Upper lobe of right lung (tissue), 1 donor: ENCODE measurements at regions not wholly inside any gene's neighbourhood (a gene's known extent, or its start where the extent isn't known, plus 50 kb on each side); places are given as distances from the start of the nearest gene placed in this dataset.
A peak's percentile ranks its signal among the peaks of the same experiment; 100 is the strongest.

Source experiments
- ATAC-seq: fragments of 200-7000 bp; cut with Tn5 transposase; one replicate; pipeline ENCODE4 v1.9.1; 2020; ENCODE audit warnings: mild to moderate bottlenecking, moderate library complexity
- DNase-seq: peaks from one replicate; pipeline ENCODE4 v3.0.0-alpha.2; 2020
- H3K27ac ChIP-seq: fragments of 200-600 bp; one replicate; pipeline ENCODE4 v1.8.0; 2022
- H3K27me3 ChIP-seq: fragments of 200-600 bp; one replicate; pipeline ENCODE4 v1.8.0; 2022; ENCODE audit warnings: mild to moderate bottlenecking
- H3K36me3 ChIP-seq: fragments of 200-600 bp; one replicate; pipeline ENCODE4 v1.8.0; 2022
- H3K4me1 ChIP-seq: fragments of 200-600 bp; one replicate; pipeline ENCODE4 v1.8.0; 2022
- H3K4me3 ChIP-seq: fragments of 200-600 bp; one replicate; pipeline ENCODE4 v1.8.0; 2022; ENCODE audit warnings: mild to moderate bottlenecking
- H3K9me3 ChIP-seq: fragments of 200-600 bp; one replicate; pipeline ENCODE4 v1.8.0; 2022
- intact Hi-C: fragments of 100-400 bp; cut with DNase I; formaldehyde crosslinking; loops from one replicate; pipeline ENCODE4 v1.11.0; 2022
- TF ChIP-seq, protein P1 (sequence below): fragments of 200-600 bp; IDR thresholded peaks from one replicate; pipeline ENCODE4 v1.8.0; 2022; ENCODE audit warnings: antibody characterized with exemption
- donor health status: DM: no; HTN: yes; CAD: no; lungs with severe emphysema.

DNA sequence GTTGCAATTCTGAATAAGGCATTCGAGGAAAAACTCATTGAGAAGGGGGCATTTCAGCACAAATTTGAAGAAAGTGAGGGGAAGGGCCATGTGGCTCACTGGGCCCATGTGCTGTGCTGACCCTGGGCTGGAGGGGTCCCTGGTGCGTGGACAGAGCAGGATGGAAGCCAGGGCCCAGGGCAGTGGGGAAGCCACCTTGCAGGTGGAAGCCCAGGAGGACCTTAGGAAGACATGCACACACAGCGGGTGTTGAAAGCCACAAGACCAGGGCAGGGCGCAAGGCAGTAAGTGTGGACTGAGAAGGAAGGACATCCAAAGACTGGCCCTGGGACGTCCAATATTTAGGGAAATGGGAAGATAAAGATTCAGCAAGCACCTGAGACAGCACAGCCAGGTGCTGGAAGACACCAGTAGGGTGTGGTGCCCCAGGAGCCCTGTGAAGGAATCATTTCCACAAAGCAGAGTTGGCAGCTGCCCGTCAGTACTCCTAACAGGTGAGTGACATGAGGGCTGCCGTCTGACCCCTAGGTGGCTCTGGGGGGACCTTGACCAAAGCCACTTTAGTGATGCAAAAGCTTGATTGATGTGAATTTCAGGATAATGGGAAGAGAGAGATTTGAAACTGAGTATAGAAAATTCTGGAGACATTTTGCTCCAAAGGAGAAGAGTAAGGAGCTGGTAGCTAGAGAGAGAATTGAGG, 254.4 kb upstream of the EXOC2 start:
- Histone ChIP-seq H3K27ac (no peak overlapping the region), H3K4me3 (no peak overlapping the region), H3K4me1 (peaks cover 9% of the 10 kb centered on the region), H3K27me3 (no peaks in the 10 kb centered on the region), H3K36me3 (no peaks in the 10 kb centered on the region), H3K9me3 (no peaks in the 10 kb centered on the region)
- DNase-seq (no peak), ATAC-seq (no peak)
- intact Hi-C loops = no loop called here
- TF ChIP-seq, protein P1, sequence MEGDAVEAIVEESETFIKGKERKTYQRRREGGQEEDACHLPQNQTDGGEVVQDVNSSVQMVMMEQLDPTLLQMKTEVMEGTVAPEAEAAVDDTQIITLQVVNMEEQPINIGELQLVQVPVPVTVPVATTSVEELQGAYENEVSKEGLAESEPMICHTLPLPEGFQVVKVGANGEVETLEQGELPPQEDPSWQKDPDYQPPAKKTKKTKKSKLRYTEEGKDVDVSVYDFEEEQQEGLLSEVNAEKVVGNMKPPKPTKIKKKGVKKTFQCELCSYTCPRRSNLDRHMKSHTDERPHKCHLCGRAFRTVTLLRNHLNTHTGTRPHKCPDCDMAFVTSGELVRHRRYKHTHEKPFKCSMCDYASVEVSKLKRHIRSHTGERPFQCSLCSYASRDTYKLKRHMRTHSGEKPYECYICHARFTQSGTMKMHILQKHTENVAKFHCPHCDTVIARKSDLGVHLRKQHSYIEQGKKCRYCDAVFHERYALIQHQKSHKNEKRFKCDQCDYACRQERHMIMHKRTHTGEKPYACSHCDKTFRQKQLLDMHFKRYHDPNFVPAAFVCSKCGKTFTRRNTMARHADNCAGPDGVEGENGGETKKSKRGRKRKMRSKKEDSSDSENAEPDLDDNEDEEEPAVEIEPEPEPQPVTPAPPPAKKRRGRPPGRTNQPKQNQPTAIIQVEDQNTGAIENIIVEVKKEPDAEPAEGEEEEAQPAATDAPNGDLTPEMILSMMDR = no peak

DNA sequence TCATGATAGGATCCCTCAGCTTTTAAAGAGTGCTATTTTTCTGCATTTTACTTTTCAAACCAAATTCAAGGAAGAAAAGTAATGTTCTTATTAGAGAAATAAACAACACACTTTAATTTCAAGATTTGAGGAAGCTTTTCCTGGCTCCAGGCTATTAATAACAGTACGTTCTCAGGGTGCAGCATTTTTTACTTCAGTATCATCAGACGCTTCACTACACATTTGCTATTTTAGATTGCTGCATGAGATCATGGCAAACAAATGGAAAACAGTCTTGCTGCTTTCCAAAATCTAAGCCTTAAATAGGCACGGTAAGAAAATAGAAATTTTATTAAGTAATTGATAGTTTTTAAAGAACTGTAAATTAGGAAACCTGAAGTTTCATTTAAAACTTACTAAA, 253.6 kb upstream of the EXOC2 start:
- no peak for ATAC-seq

DNA sequence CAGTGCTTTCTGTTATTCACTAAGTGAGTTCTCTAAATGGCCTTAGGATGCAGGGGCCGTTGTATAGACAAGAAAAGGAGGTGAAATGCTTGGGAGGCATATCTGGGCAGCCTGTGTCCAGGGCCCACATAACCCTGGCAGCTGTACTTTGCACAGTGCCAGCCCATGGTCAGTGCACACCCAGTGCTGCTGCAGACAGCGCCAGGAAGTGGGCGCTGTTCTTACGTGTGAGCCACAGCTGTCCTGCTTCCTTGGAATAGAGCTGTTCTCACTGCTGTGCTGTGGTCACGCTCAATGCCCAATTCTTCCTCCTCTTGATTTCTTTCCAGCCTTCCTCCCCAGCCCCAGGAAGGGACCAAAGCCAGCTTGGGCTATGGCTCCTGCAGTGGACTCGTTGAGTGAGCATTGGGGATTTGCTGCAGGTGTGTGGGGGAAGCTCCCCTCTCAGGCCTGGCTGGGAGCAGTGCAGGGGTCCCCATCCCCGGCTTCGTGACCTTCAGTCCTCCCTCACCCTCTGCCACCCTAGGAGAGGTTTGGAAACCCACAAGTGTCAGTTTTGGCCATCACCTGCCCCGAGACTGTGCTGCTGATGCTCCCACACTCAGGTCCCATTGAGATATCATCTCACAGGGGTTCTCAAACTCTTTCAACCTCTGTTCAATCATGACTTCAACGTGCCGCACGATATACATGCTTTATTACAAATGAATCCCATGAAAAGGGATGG, 246.8 kb upstream of the EXOC2 start:
- Histone ChIP-seq H3K9me3 (no peaks in the 10 kb centered on the region), H3K4me3 (no peak overlapping the region), H3K4me1 (no peaks in the 10 kb centered on the region), H3K27me3 (no peaks in the 10 kb centered on the region), H3K36me3 (no peaks in the 10 kb centered on the region), H3K27ac (no peak overlapping the region)
- TF ChIP-seq, protein P1 = no peak
- intact Hi-C loops = no loop called here
- ATAC-seq (peak; percentile 22), DNase-seq (no peak)

More for the DNA sequence above, 253.6 kb upstream of the EXOC2 start:
- no peaks in the 10 kb centered on the region for H3K36me3 ChIP-seq
- H3K9me3 ChIP-seq = no peaks in the 10 kb centered on the region
- DNase-seq = no peak
- no peaks in the 10 kb centered on the region for H3K27me3 ChIP-seq
- no peak overlapping the region for H3K4me3 ChIP-seq
- H3K4me1 ChIP-seq = peaks cover 4% of the 10 kb centered on the region
- intact Hi-C loops = no loop called here
- H3K27ac ChIP-seq = no peak overlapping the region
- TF ChIP-seq, protein P1 = no peak

- H3K27ac ChIP-seq = no peak overlapping the region
- no peaks in the 10 kb centered on the region for H3K4me1 ChIP-seq
- DNase-seq (no peak), ATAC-seq (no peak)
- H3K27me3 ChIP-seq = no peaks in the 10 kb centered on the region
- TF ChIP-seq, protein P1 = no peak
- no peaks in the 10 kb centered on the region for H3K36me3 ChIP-seq
- H3K9me3 ChIP-seq = no peaks in the 10 kb centered on the region
- intact Hi-C loops = no loop called here
- H3K4me3 ChIP-seq = no peak overlapping the region
These were observed 246.0 kb upstream of the EXOC2 start for GRCh38 chr6:938916-939315.

DNA sequence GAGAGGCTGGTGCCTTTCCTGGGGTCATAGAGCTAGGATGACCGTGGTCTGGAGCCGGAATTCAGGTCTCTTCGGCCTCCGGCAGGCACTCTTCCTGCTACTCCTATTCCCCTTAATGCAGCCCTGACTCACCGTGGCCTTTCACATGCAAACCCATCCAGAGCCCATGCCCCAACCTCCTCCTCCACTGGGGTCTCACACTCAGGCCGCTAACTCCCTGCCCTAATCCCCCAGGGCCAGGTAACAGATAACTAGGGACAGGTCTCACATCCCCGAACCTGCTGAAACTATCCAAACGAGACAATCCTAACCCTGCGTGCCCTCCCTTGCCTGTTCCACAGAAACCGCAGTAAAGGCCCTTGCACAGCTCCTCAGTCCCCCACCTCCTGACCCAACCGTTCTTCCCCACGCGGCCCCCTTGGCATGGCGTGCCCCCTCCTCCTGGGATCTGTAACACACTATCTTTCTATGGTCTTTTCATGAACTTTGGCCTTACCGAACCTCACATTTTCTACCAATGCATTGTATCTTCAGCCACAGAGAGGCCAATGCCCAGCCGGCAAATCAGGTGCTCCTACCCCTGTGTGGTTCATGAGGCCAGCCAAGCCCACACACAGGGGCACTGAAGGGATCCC, 245.4 kb upstream of the EXOC2 start:
- H3K4me3 ChIP-seq = no peak overlapping the region
- no peaks in the 10 kb centered on the region for H3K4me1 ChIP-seq
- no peaks in the 10 kb centered on the region for H3K27me3 ChIP-seq
- H3K36me3 ChIP-seq = no peaks in the 10 kb centered on the region
- DNase-seq (no peak), ATAC-seq (no peak)
- intact Hi-C loops = no loop called here
- no peaks in the 10 kb centered on the region for H3K9me3 ChIP-seq
- TF ChIP-seq, protein P1 = no peak
- no peak overlapping the region for H3K27ac ChIP-seq
